MV-4-11 (cell line): ENCODE measurements at regions not wholly inside any gene's neighbourhood (a gene's known extent, or its start where the extent isn't known, plus 50 kb on each side); places are given as distances from the start of the nearest gene placed in this dataset.
A peak's percentile ranks its signal among the peaks of the same experiment; 100 is the strongest.

Experiments
- DNase-seq: peaks from one replicate; lab custom pipeline; 2025; lab: John Stamatoyannopoulos, UW

DNA sequence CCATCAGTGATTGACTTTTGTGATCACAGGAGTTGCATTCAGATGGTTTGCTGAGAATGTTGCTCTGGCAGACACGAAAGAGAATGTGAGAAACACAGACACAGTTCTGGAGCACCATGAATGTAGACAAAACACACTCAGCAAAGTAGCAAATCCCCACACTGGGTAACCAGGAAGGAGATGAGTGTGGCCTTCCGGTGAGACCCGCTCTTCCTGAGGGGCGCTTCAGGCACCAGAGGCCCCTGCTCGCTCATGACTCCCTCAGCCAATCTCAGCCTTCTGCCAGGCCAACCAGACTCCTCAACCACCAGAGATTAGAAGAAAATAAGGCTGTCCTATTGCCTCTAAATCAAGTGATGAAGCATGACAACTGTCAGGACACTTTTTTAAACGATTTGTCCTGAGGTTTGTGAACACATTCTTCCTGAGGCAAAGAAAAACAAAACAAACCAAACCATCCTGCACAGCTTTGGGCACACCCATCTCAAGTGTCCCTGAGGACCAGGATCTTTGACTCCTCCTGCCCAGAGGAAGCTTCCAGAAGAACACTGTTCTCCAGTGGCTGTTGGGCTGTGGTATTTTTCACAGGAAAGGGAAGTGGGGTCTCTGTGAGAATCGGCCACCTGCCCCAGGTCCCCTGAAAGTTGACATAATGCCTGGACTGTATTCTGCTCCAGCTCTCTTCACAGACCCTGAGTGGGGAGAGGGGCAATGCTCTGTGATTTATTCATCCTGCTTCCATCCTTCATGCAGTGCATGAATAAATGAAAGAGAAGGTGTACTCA, 152.8 kb downstream of the BCL11A start:
- DNase-seq, result no peak

DNA sequence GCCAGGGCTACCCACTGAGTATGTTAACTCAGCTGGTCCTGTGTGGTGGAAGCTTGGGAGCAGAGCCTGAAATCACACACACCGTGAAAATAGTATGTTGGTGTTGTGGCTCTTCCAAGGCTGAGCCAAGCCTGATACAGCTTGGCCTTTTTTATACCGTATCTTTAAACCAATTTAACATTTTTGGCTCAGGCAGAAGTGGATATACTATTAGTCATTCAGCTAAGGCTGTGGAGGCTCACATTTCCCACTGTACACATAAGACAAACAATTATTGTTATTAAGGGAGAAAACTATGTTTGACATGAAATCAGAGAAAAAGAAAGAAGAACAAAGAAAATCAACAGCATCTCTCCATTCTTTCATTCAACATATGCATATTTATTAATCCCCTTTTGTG, 159.0 kb downstream of the BCL11A start:
- no peak for DNase-seq

GRCh38 chr2:60391649-60392375, 161.6 kb downstream of the BCL11A start:
- DNase-seq, result no peak

DNA sequence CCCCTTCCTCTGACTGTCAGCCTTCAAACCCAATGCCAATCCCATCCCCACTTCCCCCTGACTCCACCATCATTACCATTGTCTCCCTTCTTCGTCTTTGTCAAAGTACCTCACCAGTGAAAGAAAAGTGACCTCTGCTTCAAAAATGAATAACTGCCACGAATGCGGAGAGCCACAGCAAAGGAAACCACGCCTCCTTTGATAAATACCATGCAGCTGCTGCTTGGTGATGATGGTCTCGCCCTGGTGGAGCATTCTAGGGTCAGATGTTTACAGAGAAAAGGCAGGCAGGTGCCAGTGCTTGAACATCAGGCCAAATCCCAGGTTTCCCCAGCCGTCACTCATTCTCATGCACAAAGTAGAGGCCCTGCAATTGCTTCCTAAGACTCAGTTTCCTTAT, 162.2 kb downstream of the BCL11A start:
- DNase-seq, result no peak

GRCh38 chr2:60386436-60386835, 167.0 kb downstream of the BCL11A start:
- no peak for DNase-seq

GRCh38 chr2:60385648-60386047, 167.8 kb downstream of the BCL11A start:
- peak; percentile 73 for DNase-seq

- peak; percentile 13 for DNase-seq
Observed at GRCh38 chr2:60383401-60384143, 169.9 kb downstream of the BCL11A start.

DNA sequence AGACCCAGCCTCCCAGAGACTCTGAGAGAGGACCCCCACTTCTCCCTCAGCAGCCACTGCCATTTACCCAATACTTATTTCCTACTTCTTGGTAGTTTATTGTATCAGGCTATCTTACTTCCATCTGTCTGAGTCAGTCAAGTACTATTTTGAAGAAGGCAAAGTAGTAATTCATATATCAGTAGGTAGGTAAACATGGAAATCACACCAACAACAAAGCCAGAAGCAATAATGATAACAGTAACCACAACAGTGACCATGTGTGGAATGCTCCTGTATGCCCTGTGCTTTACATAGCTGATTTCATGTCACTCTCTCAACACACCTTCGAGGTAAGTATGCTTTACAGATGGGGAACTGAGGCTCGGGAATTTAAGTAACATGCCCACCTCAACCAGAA, 173.0 kb downstream of the BCL11A start:
- no peak for DNase-seq

- DNase-seq, result no peak
Observed at GRCh38 chr2:60379684-60380083, 173.8 kb downstream of the BCL11A start.

DNA sequence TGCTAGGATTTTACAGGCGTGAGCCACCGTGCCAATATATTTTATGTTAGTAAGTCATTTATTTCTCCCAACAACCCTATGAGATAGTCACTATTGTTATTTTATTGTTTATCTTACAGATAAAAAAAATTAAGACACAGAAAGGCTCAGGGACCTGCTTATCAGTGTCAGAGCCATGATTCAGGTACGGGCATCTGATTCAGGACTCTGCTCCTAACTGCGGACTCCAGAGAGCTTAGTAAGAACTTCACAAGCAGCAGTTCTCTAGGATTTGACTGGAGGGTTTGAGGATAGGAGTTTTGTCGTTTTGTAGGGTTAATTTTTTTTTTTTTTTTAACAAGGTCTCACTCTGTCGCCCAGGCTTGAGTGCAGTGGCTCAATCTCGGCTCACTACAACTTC, 174.2 kb downstream of the BCL11A start:
- no peak for DNase-seq

DNA sequence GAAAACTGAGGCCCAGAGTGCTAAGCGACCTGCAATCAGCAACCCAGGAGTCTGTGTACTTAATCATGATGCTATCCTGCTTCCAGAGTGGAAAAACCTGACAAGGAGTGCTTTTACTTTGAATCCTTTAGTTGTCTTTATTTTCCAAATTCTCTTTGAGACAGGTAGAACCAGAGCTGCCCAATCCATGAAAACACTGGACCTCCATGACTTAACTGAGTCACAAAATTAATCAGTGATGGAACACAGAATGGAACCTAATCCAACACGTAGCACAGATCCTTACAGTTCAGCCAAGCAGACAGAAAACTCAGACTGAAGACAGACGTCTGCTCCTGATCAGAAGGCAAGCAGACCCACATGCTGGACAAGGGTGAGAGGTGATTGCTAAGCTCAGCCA, 175.6 kb downstream of the BCL11A start:
- no peak for DNase-seq

- peak; percentile 67 for DNase-seq
Observed at GRCh38 chr2:60376252-60376651, 177.2 kb downstream of the BCL11A start.

DNA sequence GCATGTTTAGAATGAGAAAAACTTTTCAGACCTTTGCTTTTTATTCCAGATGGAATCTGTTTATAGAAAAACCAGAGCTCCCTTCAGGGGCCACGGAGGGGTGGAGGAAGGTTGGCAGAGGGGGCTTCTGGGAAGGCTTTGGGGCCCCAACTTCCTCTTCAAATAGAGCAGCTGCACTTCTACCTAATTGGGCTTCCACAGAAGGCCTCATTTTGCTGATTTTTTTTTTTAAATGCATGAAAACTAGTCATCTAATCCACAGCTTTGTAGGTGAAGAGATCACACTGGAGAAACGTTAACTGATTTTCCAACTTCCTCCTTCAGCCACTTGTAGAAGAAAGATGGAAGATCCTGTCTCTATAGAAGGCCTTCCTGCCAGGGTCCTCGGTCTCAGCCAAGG, 181.8 kb downstream of the BCL11A start:
- peak; percentile 65 for DNase-seq

DNA sequence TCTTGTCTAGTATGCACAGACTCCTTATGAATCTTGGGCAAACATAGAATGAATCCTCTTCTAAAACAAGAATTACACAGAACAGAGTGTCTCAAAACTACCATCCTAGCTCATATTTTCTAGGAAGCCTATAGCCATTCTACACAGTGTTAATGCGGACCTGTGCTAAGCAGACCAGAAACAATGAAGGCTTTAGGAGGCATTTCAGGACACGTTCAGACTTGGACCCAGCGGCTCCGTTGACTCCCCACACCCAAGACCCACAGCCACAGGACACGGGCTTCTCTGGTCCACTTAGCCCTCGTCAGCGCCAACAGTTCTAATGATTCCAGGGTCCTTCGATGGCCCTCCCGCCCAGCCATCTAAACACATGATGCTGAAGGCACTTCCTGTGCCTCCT, 182.2 kb downstream of the BCL11A start:
- no peak for DNase-seq

DNA sequence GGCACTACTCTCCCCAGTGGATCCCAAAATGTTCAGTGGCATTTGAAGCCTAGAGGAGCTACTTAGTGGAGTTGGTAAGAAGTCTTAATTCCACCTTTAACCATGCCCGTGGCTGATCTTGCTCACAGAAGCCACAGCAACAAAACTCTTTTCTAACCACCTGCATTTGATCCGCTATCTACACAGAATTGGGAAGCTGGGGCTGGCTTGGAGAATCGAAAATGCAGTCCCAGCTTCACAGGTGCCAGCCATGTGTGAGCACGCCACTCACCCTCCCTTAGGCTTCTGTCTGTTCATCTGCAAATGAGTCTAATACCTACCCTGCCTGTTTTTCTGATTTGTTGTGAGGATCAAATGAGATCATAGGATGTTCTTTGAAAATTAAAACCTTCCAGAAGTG, 182.6 kb downstream of the BCL11A start:
- no peak for DNase-seq

DNA sequence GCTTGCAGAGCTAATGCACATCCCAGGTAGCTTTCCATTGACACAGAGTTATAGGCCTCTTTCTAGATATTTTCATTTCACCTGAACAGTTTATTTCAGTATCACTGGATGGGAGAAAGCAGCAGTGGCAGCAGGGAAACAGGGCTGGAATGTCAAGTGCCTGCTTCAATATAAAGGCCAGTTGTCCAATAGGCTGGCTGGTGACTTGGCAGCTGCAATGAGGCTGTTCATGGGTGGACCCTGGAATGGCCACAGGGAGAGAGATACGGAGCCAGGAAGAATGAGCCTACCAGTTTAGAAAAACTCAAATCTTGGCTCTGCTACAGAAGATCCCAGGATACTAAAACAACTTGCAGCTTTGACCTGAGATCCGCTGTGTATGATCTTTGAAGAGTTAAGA, 185.0 kb downstream of the BCL11A start:
- DNase-seq, result no peak

- DNase-seq, result peak; percentile 87
Observed at GRCh38 chr2:60366135-60366712, 187.2 kb downstream of the BCL11A start.

DNA sequence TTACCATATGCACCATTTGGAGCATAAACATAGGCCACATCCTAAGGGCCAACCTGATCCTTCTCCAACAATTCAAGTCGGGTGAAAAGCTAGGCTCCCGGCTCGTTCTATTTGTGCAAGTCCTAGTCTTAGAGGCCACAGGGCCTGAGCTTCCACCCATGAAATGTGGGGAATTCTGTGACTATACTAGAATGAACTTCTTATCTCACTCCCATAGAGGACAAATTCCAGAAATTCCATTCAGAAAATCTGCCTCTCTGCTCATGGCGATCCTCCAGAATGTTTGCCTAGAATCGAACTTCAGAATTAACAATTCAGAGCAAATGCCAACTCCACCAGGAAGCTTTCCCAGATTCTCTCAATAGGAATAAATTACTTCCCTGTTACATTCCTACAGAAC, 187.9 kb downstream of the BCL11A start:
- DNase-seq, result no peak

DNA sequence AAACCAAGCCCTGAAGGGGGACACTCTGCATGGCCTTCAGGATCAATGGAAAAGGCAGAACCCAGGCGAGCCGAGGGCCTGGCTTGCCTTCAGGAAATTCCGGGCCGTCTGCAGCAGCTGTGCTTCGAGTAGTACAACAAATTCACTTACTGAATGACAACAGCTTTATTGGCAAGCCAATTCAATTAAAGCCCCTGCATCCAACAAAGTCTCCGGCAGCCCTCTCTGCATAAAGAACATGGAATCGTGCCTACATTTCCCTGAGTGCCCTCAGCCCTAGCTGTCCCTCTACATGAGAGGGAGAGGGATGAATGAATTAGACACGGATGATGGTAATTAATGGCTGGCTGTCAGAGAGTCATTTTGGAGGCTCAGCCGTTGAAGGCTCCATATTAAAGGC, 189.0 kb downstream of the BCL11A start:
- no peak for DNase-seq

DNA sequence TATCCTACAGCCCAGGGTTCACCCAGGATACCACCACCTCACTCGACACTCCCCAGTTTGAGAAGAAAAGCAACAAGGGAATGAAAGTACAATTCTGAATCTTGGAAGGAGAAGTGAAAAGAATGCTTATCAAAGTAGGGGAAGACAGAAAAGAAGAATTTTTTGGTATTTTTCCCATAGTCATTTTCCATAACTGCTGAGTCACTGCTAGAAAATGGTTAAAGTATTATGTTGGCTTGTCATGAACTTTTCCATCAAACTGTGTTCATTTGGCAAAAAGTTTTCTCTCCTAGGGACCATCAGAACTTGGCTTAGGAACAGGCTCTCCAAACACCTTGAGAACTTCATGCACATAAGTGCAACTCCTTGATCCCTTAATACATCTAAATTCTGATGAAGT, 192.0 kb downstream of the BCL11A start:
- DNase-seq, result no peak

DNA sequence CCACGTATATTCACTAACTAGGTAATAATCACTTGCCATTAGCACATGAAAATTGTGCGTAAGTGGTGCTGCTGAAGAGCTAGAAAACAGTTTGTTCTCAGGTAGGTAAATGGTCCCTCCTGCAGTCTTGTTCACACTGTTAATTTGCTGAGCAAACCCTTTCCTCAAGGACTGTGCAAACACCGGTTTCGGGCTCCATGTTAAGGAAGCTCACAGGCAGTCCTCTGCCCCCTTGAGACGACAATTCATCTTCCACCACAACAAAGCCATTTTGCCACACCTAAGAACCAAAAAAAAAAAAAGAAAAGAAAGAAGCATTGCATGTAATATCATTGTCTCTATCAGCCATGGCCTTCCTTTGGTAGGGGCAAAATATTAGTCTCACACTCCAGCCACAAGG, 193.9 kb downstream of the BCL11A start:
- DNase-seq, result no peak

GRCh38 chr2:60358476-60358875, 195.0 kb downstream of the BCL11A start:
- DNase-seq, result no peak

GRCh38 chr2:60357996-60358395, 195.5 kb downstream of the BCL11A start:
- no peak for DNase-seq
